Stimulated activated CD4-positive, alpha-beta T cell treated with anti-CD3 and anti-CD28 coated beads, Interleukin-12 subunit alpha, Interleukin-12 subunit beta, amount 100 ng/mL, for 4 hours (primary cell): ENCODE measurements at regions not wholly inside any gene's neighbourhood (a gene's known extent, or its start where the extent isn't known, plus 50 kb on each side); places are given as distances from the start of the nearest gene placed in this dataset.
"Not testable (repeated sequence)": the region's sequence is repeated elsewhere in the genome, so short reads cannot be mapped to it uniquely, and the experiment has no call there.

Experiments used
- DNase-seq: peaks from one replicate; pipeline ENCODE4 v3.0.0-alpha.2; 2020

DNA sequence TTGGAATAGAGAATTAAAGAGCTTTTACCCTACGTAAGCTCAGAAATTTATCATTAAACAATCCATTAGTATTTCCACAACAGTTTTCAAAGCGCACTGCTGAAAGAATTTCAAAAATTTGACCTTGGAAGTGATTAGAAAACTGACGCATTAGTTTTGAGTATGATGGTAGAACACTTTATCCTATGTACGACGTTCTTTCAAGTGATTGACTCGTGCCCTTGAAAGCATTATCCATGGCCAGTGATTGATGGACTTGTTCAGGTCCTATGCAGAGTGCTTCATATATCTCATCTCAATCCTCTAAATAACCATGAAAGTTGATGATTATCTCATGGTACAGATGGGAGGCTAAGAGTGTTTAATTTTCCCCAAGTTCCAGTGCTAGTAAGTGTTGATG lies 697.2 kb downstream of the USP25 start:
- no peak for DNase-seq

DNA sequence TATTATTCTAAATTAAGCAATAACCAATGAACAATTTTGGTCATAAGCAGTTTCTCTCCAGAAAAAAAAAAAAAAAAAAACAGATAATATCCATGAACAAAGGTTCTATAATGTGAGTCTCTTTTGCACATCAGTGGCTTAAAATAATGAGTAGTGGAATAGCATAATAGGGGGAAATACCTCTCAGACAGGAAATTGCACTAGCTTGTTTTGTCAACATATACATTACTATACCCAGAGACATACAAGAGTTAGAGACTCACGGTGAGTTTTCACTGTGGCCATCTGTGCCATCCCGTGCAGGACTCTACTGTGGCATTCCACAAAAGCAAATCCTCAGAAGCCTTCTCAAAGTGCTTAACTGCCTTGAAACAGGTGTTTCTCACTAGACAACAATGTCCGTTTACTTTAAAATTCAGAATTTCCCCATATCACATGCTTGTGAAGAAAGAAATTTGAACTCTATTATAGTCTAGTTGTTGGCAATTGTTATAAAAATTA lies 697.9 kb downstream of the USP25 start:
- DNase-seq = no peak

DNA sequence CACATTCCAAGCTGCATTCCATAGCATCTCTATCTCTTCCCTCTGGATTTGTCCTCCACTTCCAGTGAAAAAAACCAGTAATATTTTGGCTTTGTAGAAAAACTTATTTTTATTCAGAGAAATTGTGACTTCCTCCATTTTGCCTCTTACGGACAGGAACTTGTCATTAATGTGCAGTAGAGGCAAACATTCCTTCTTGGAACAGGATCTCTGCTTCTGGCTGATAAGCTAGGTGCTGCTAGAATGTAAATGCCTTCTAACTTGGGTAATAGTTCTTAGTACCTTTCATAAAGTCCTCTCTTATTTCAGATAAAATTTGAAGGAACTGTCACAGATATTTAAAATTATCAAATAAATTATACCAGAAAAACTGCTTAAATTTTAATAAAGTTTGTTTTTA lies 707.8 kb downstream of the USP25 start:
- DNase-seq = no peak

DNA sequence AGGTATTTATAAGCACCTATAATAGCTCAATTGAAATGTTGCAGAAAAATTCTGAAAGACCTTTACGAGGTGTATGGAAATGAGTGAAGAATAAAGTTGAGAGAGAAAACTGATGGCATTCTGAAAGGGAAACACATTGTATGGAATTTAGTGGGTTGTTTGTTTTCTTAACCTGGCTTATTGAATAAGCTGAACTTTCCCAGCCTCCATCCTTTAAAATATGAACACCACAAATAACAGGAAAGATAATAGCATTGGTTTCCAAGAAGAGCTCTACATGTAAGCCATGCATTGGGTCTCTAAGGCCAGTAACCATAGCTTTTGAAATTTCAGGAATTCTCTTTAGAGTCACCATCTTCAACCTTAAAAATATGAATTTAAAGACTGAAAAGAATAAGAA lies 709.0 kb downstream of the USP25 start:
- DNase-seq = no peak

DNA sequence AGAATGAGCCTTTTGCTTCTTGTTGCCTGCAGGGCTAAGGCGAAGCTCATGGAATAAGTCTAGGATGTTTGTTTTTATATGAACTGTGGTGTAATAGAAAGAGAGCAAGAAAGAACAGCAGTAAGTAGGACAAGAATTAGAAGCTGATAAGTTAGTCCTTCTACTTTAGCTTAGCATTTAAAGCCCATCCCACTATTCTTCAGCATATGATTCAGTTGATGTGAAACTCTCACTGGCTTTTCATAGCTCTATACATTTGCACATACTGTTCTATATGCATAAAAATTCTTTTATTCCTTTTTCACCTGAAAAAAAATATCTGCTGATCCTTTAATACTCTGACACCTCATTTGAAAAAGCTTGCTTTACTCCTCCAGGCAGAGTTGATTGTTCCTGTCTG lies 712.0 kb downstream of the USP25 start:
- no peak for DNase-seq

DNA sequence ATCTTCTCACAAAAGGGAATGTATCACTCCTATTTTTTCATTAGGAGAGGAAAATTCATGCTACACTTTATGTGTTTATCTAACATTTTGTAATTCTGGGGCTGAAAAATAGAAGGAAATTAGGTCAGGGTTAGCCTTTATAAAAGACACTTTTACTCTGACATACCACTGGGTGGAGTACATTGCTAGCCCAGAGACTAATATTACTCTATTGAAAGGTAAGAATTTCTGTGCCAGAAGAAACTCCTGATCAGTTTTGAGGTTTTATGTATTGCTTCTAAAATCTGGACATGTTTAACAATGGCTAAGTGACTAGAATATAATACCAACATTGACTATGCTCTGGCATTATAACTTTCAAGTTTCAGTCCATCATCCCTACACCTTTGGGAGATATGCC lies 724.6 kb downstream of the USP25 start:
- DNase-seq = no peak

GRCh38 chr21:16455526-16455925 lies 725.7 kb downstream of the USP25 start:
- no peak for DNase-seq

DNA sequence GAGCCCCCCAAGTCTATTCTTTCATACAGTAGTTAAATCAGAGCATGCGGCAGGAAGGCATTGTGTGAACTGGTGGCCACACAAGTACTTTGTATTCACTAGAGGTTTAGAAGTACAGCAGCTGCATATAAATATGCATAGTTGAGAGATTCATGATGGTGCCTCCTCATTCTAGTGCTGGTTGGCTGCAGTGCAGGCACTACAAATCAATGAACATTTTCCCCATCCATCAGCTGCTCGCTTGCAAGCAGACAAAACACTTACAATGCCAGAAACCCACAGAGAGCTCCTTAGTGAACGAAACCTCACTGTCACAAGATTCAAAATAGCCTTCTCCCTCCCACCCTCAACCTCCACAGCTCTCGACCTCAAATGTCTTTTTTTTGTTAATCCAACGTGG lies 726.2 kb downstream of the USP25 start:
- DNase-seq = no peak

GRCh38 chr21:16457498-16457897 lies 727.7 kb downstream of the USP25 start:
- no peak for DNase-seq

GRCh38 chr21:16460936-16461335 lies 731.2 kb downstream of the USP25 start:
- DNase-seq = no peak

- DNase-seq = not testable (repeated sequence)
Measured at GRCh38 chr21:16464211-16464889, 734.6 kb downstream of the USP25 start.

DNA sequence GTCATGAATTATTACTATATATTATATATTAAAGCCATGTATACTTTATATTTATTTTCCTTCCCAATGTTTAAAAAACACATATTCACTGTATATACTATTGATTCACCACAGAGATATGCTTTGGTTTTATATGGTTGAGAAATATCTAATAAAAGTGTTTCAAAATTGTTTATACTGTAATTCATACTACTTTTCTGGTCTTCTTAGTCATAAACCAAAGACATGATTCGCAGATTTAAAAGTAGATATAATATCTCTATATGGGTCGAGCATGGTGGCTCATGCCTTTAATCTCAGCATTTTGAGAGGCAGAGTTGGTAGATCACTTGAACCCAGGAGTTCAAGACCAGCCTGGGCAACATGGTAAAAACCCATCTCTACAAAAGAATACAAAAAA lies 738.4 kb downstream of the USP25 start:
- DNase-seq = no peak

DNA sequence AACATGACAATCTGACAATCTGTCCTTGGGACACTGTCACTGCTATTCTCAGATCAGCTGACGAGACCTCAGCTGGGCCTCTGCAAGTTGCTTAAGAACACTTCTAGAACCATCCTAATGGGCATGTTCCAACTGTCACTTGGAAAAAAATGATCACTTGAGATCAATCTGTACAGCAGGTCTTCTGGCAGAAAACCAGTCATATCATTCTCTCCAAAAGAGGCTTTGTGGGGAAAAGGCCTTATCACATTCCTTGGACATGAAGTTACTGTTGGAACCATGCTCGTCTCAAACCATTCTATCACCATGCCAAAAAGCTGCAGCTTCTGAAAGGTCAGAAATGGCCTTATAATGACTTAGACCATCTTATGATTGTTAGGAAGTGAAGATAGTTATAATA lies 744.2 kb downstream of the USP25 start:
- no peak for DNase-seq

- no peak for DNase-seq
Measured at GRCh38 chr21:16476056-16476825, 746.5 kb downstream of the USP25 start.

- DNase-seq = no peak
Measured at GRCh38 chr21:16488042-16488441, 758.3 kb downstream of the USP25 start.

GRCh38 chr21:16492356-16492755 lies 762.6 kb downstream of the USP25 start:
- DNase-seq = no peak

GRCh38 chr21:16492892-16493291 lies 763.1 kb downstream of the USP25 start:
- no peak for DNase-seq

GRCh38 chr21:16496609-16497008 lies 766.8 kb downstream of the USP25 start:
- DNase-seq = no peak

GRCh38 chr21:16500271-16500670 lies 770.5 kb downstream of the USP25 start:
- no peak for DNase-seq

- no peak for DNase-seq
Measured at GRCh38 chr21:16502273-16502672, 772.5 kb downstream of the USP25 start.

DNA sequence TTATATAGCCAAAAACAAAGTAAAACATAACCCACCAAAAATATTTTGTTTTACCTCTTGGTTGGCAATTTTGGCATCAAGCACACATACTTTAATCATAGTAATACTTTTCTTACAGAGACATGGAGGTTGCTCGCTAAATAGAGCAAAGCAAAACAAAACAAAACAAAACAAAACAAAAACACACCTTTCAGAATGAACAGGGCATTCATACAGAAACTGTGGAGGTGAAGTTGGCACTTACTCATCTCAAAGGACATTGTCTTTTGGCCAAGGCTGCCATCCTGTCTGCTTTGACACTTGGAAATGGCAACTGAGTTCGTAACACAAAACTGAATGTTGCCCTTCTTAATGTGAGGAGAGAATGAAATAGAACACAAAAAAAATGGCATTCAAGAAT lies 773.1 kb downstream of the USP25 start:
- DNase-seq = no peak

GRCh38 chr21:16504281-16504680 lies 774.5 kb downstream of the USP25 start:
- DNase-seq = no peak

- DNase-seq = no peak
Measured at GRCh38 chr21:16504766-16505165, 775.0 kb downstream of the USP25 start.

DNA sequence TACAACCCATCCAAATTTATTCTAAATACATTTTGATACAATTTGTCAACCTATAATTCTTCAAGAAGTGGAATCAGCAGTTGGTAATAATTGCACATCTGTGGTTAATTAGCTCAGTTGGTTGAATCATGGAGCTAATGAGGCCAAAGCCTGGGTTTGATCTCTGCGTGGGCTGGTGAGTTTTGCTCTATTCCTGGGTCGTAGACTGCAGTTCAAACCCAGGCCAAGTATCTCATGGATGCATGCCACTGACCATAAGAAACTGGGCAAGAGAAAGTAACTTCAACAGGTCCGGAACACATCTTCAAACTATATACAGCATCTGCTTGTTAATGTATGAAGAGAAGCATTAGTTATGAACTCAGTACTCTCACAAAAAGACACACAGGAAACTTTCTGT lies 779.7 kb downstream of the USP25 start:
- DNase-seq = no peak

DNA sequence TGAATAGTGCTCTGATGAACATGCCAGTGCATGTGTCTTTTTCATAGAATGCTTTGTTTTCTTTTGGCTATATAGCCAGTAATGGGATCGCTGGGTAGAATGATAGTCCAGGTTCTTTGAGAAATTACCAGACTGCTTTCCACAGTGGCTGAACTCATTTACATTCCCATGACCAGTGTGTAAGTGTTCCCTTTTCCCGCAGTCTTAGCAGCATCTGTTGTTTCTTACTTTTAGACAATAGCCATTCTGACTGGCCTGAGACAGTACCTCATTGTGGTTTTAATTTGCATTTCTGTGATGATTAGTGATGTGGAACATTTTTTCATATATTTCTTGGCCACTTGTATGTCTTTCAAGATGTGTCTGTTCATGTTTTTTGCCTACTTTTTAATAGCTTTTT lies 784.5 kb downstream of the USP25 start:
- no peak for DNase-seq
